Right lobe of liver (tissue), 6 donors: ENCODE measurements at regions not wholly inside any gene's neighbourhood (a gene's known extent, or its start where the extent isn't known, plus 50 kb on each side); places are given as distances from the start of the nearest gene placed in this dataset.

Experiments used
- ATAC-seq, 4 donors: fragments of 200-7000 bp; cut with Tn5 transposase; one replicate each; pipeline ENCODE4 v1.9.1; 2020; ENCODE audit warnings: mild to moderate bottlenecking in 4 of 4, moderate library complexity in 4 of 4
- DNase-seq, 3 donors: peaks; one replicate each; pipeline ENCODE4 v3.0.0-alpha.2; 2020
- H3K27ac ChIP-seq, 3 donors: fragments of 200-600 bp; one replicate each; pipeline ENCODE4 v1.8.0; 2022
- H3K27me3 ChIP-seq, 2 donors: fragments of 200-600 bp; one replicate each; pipeline ENCODE4 v1.8.0; 2022
- H3K36me3 ChIP-seq, 4 donors: fragments of 200-600 bp; sonication (generic) in 1 of 4; one replicate each; pipeline versions ENCODE4 v1.5.1 to v1.8.0; 2017 to 2022; ENCODE audit warnings: control low read depth in 1 of 4
- H3K4me1 ChIP-seq, 4 donors: fragments of 200-600 bp; sonication (generic) in 1 of 4; one replicate each; pipeline versions ENCODE4 v1.5.1 to v1.8.0; 2017 to 2022; ENCODE audit warnings: control low read depth in 1 of 4
- H3K4me3 ChIP-seq, 3 donors: fragments of 200-600 bp; one replicate each; pipeline ENCODE4 v1.8.0; 2022
- H3K9me3 ChIP-seq, 4 donors: fragments of 200-600 bp; sonication (generic) in 1 of 4; one replicate each; pipeline versions ENCODE4 v1.5.1 to v1.8.0; 2017 to 2022; ENCODE audit warnings: control low read depth in 1 of 4
- CTCF ChIP-seq, 4 donors: fragments of 200-600 bp in 3 of 4; fragments of 450-650 bp in 1 of 4; IDR thresholded peaks; one replicate each; pipeline versions ENCODE4 v1.5.1 to v1.8.0; 2016 to 2022; ENCODE audit warnings: antibody characterized with exemption in 4 of 4, mild to moderate bottlenecking in 2 of 4
- POLR2A ChIP-seq: fragments of 450-650 bp; IDR thresholded peaks from one replicate; pipeline ENCODE4 v1.6.1; 2017; ENCODE audit warnings: antibody characterized with exemption, mild to moderate bottlenecking
- WGBS: methylation state at CpG from one replicate; pipeline ENCODE4 v1.1.6; 2018; ENCODE audit warnings: low coverage, low lambda C conversion rate; ENCODE audit not compliant: insufficient coverage; ENCODE audit errors: missing lambda C conversion rate; 5-methylcytosine and 5-hydroxymethylcytosine counted together
- intact Hi-C, 2 donors: fragments of 100-400 bp; cut with DNase I; formaldehyde crosslinking; loops; one replicate each; pipeline versions ENCODE4 v1.11.2 to v1.14.1; 2022
- donor health status: DM: no; HTN: yes; CAD: no.
- donor health status: DM: no; HTN: no; CAD: no.
- donor health status: DM: no; HTN: no; CAD: no.
- donor health status: DM: no; HTN: yes; CAD: no.
- donor health status: DM: no; HTN: yes; CAD: no.

- no peak for ATAC-seq
- Histone ChIP-seq H3K4me1 (no peaks in the 10 kb centered on the region), H3K4me3 (no peak overlapping the region), H3K9me3 (no peaks in the 10 kb centered on the region), H3K36me3 (no peaks in the 10 kb centered on the region), H3K27me3 (no peaks in the 10 kb centered on the region), H3K27ac (no peak overlapping the region)
- intact Hi-C loops: no loop called here
- WGBS: 96% methylated on average over 3 of the region's 4 CpGs
- TF ChIP-seq CTCF (IDR thresholded peaks at IDR 0.05) (no peak), POLR2A (no peak)
- no peak for DNase-seq
Observed at GRCh38 chr9:106669835-106670234, 193.1 kb upstream of the ZNF462 start.

- DNase-seq (no peak), ATAC-seq (no peak)
- Histone ChIP-seq H3K27ac (no peak overlapping the region), H3K27me3 (no peaks in the 10 kb centered on the region), H3K4me1 (no peaks in the 10 kb centered on the region), H3K4me3 (no peak overlapping the region), H3K36me3 (no peaks in the 10 kb centered on the region), H3K9me3 (no peaks in the 10 kb centered on the region)
- TF ChIP-seq POLR2A (no peak), CTCF (IDR thresholded peaks at IDR 0.05) (no peak)
- intact Hi-C loops: no loop called here
- 72% methylated on average over 2 of the region's 2 CpGs for WGBS
Observed at GRCh38 chr9:106670418-106670817, 192.5 kb upstream of the ZNF462 start.

GRCh38 chr9:106675780-106676179 lies 187.2 kb upstream of the ZNF462 start:
- Histone ChIP-seq H3K9me3 (no peaks in the 10 kb centered on the region), H3K4me1 (no peaks in the 10 kb centered on the region), H3K4me3 (no peak overlapping the region), H3K27ac (no peak overlapping the region), H3K27me3 (no peaks in the 10 kb centered on the region), H3K36me3 (no peaks in the 10 kb centered on the region)
- TF ChIP-seq POLR2A (no peak), CTCF (IDR thresholded peaks at IDR 0.05) (no peak)
- ATAC-seq (no peak), DNase-seq (no peak)
- intact Hi-C loops: no loop called here
- WGBS: 67% methylated on average over 1 of the region's 4 CpGs

GRCh38 chr9:106677374-106677773 lies 185.6 kb upstream of the ZNF462 start:
- intact Hi-C loops: no loop called here
- H3K4me3 ChIP-seq: no peak overlapping the region
- H3K4me1 ChIP-seq: no peaks in the 10 kb centered on the region
- TF ChIP-seq POLR2A (no peak), CTCF (IDR thresholded peaks at IDR 0.05) (no peak)
- no peaks in the 10 kb centered on the region for H3K36me3 ChIP-seq
- H3K27me3 ChIP-seq: no peaks in the 10 kb centered on the region
- ATAC-seq (no peak), DNase-seq (no peak)
- 82% methylated on average over 5 of the region's 5 CpGs for WGBS
- no peak overlapping the region for H3K27ac ChIP-seq
- no peaks in the 10 kb centered on the region for H3K9me3 ChIP-seq

- intact Hi-C loops: no loop called here
- ATAC-seq: no peak
- TF ChIP-seq POLR2A (no peak), CTCF (IDR thresholded peaks at IDR 0.05) (no peak)
Observed at GRCh38 chr9:106677830-106678229, 185.1 kb upstream of the ZNF462 start.

More at GRCh38 chr9:106677830-106678229, 185.1 kb upstream of the ZNF462 start:
- WGBS: 81% methylated on average over 4 of the region's 4 CpGs
- H3K27ac ChIP-seq: no peak overlapping the region
- no peaks in the 10 kb centered on the region for H3K36me3 ChIP-seq
- no peak overlapping the region for H3K4me3 ChIP-seq
- no peaks in the 10 kb centered on the region for H3K4me1 ChIP-seq
- no peak for DNase-seq
- no peaks in the 10 kb centered on the region for H3K9me3 ChIP-seq
- no peaks in the 10 kb centered on the region for H3K27me3 ChIP-seq
